ENCODE measurements at regions not wholly inside any gene's neighbourhood (a gene's known extent, or its start where the extent isn't known, plus 50 kb on each side); places are given as distances from the start of the nearest gene placed in this dataset.

DNA sequence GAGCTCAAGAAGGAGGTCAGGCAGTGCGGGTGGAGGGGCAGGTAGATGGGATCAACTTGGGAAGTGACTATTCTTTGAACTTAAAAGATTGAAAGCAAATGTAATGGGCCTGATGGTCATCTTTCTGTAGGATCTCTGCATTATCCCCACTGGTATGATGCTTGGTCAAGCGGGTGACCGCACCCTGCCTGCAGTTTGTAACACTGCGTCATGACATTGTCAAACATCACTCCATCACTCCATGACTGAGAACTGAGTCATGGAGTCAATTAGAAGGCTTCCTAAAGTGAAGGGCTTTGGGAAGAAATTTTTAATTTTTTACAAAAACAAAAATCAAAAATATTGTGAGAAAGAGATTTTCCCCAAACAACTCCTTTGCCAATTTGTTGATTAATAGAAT is 62.4 kb upstream of the BMAL1 start (continued):
- TF ChIP-seq, protein P1, sequence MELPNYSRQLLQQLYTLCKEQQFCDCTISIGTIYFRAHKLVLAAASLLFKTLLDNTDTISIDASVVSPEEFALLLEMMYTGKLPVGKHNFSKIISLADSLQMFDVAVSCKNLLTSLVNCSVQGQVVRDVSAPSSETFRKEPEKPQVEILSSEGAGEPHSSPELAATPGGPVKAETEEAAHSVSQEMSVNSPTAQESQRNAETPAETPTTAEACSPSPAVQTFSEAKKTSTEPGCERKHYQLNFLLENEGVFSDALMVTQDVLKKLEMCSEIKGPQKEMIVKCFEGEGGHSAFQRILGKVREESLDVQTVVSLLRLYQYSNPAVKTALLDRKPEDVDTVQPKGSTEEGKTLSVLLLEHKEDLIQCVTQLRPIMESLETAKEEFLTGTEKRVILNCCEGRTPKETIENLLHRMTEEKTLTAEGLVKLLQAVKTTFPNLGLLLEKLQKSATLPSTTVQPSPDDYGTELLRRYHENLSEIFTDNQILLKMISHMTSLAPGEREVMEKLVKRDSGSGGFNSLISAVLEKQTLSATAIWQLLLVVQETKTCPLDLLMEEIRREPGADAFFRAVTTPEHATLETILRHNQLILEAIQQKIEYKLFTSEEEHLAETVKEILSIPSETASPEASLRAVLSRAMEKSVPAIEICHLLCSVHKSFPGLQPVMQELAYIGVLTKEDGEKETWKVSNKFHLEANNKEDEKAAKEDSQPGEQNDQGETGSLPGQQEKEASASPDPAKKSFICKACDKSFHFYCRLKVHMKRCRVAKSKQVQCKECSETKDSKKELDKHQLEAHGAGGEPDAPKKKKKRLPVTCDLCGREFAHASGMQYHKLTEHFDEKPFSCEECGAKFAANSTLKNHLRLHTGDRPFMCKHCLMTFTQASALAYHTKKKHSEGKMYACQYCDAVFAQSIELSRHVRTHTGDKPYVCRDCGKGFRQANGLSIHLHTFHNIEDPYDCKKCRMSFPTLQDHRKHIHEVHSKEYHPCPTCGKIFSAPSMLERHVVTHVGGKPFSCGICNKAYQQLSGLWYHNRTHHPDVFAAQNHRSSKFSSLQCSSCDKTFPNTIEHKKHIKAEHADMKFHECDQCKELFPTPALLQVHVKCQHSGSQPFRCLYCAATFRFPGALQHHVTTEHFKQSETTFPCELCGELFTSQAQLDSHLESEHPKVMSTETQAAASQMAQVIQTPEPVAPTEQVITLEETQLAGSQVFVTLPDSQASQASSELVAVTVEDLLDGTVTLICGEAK (IDR thresholded peaks at IDR 0.05): no peak
- TF ChIP-seq, protein P1 (CRISPR knock-in tag; IDR thresholded peaks at IDR 0.05): no peak
